DMS 273 treated with DMSO at 0.1 percent for 48 hours (cell line): ENCODE measurements at regions not wholly inside any gene's neighbourhood (a gene's known extent, or its start where the extent isn't known, plus 50 kb on each side); places are given as distances from the start of the nearest gene placed in this dataset.
"Not testable (repeated sequence)": the region's sequence is repeated elsewhere in the genome, so short reads cannot be mapped to it uniquely, and the experiment has no call there.

Source experiments
- DNase-seq: peaks from one replicate; lab custom pipeline; 2025; lab: John Stamatoyannopoulos, UW

DNA sequence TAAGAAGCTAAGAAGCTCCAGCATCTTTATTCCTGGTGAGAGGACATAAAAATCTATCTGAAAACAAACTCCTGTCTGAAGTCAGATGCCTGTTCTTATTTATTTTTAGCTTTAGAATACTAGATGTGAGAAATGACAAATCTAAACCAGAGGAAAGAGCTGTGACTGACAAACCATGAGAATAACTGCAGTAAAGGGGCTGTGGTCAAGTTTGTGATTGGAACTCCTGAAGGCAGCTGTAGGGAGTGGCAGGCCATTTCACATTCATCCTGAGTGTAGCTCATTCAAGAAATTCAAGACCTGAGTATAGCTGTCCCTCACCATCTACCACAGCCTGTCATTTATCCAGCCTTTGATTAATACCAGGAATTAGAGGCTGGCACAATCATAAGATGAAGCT lies 718.8 kb downstream of the BRINP1 start:
- no peak for DNase-seq

DNA sequence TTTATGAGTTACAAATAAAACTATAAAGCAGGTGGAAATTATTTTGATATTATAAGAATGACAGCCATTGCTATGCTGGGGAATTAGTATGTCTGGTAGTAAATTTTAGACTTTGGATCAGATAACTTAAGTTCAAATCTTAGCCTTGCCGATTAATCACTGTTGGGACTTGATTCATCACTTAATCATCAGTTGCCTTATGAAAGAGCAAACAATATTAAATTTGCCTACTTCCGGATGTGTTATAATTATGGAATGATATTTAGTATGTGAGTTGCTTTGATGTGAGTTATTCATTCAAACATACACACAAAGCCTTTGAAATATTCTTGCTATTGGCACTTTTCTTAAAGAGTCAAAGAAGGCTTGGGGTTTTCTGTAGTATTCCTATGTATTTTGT lies 717.7 kb downstream of the BRINP1 start:
- no peak for DNase-seq

DNA sequence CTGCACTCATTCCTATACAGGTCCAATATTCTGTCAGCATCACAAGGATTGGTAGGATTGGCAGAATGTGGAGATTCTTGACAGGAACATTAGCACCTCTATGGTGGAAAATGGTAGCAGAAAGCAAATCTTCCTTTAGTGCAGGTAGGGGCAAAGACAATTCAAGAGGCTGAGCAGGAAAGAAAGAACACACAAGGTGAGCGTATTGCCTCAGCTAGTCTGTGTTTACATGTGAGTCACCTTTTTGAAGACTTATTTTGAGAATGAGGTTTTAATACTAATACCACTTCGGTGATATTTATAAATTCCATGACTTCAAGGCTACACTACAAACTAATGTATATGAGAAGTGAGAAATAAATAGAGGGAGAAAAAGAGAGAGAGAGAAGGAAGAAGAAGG lies 717.0 kb downstream of the BRINP1 start:
- no peak for DNase-seq

DNA sequence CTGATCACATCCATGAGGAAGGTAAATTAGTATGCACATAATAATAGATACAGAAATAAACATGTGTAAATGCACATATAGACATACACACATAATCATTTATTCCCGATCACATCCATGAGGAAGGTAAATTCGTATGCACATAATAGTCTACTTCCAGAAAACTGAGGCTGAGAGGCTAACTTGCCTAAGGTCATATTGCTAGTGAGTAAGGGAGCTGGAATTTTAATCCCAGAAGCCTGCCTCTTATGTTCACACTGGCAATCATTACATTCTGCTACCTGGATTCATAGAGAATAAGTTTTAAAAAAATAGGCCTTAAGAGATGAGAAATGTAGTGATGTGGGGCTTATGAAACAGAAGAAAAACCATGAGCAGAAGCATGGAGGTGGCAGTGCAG lies 716.3 kb downstream of the BRINP1 start:
- DNase-seq, result no peak

DNA sequence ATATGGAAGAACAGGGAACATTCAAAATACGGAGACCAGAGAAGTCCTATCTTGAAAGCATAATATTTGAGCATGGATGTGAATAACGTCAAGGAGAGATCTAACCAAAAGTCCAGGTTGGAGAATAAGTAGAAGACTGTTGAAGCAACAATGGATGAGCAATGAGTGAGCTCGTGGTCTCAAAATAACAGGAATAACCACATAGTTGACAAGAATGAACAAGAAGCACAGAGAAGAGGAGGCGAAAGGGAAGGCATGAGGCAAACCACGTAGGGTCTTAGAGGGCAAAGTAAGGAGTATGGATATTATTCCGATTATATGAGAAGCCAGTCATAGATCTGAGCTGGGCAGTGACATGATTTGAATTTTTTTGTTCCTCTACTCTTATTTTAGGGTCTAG lies 710.2 kb downstream of the BRINP1 start:
- DNase-seq, result no peak

DNA sequence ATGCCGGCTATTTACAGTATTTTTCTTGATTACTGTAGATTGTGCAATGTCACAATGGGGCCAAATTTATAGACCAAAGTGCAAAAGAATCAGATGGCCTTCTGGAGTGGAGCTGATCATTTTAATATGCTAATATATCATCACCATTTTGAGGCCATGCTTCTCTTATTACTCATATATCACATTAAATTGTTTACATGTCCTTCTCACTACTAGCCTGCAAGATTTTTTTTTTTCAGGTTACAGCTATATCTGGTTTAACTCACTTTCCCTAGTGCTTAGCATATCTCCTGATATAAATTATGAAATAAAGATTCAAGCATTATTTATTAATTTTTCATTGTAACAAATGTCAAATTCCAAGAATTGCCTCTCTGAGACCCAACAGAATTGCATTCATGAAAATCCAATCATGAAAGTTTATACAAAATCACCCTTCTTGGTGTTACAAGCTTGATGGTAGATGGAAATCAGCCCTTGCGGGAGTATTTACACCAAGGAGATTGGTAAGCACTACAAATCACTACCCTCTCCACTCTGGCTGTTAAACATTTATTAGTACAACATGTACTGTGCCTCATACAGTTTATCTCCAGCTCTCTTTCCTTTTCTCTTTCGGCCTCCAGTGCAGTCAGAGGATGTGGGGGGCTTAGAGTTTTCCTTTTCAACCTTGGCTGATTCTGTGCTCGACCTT lies 703.9 kb downstream of the BRINP1 start:
- no peak for DNase-seq

DNA sequence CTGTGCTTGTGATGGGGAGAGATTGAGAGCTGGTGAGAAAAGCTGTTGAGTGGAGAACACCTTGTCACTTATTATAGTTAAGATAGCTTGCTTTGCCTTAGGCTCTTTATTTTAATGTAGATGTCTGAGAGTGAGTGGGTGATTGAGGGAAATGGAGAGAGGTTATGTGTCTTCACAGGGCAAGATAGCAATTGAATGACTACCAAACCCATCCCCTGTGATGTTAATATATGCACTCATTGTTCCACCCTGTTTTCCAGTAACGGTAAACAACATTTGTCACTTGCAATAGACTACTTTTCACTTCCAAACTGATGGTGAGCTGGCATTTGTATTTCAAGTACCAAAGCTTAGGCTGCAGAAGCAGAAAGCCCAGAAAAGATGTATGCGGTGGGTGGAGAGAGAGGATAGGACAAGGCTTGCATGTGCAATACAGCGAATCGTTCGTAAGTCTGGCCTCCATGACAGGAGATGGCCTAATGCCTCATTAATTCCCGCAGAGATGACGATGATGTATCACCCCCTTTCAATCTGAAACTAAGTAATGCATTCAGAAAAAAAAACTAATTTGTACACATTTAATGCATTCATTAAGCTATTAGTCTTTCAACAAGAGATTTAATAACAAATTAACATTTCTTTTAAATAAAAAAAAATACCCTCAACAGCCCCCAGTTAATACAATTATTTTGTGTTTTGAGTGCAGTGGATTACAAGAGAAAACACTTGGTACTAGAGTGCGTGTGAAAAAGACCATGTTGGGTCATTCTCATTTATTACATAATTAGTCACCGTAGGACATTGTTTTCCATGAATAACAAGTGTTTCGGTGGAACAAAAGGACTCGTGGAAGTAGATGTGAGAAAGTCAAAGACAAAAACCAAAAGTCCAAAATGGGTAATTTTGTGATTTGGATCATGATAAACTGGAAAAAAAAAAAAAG lies 699.0 kb downstream of the BRINP1 start:
- no peak for DNase-seq

DNA sequence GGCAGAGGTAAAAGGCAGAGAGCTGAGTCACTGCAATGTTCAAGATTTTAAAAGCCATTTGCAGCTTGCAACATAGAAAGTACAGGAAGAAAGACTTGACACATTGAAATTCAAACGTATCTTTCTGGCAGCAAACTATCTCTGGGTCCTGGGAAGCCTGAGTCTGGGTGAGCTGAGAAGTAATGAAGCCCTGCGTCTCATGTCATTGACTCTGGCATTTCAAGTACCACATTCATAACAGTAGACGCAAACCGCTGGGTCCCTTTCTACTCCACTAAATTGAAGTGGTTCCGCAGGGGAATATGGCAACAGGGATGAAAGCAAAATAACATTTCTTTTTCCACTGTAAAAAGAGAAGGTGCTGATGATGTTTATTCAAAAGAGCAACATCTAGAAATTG lies 694.3 kb downstream of the BRINP1 start:
- no peak for DNase-seq

DNA sequence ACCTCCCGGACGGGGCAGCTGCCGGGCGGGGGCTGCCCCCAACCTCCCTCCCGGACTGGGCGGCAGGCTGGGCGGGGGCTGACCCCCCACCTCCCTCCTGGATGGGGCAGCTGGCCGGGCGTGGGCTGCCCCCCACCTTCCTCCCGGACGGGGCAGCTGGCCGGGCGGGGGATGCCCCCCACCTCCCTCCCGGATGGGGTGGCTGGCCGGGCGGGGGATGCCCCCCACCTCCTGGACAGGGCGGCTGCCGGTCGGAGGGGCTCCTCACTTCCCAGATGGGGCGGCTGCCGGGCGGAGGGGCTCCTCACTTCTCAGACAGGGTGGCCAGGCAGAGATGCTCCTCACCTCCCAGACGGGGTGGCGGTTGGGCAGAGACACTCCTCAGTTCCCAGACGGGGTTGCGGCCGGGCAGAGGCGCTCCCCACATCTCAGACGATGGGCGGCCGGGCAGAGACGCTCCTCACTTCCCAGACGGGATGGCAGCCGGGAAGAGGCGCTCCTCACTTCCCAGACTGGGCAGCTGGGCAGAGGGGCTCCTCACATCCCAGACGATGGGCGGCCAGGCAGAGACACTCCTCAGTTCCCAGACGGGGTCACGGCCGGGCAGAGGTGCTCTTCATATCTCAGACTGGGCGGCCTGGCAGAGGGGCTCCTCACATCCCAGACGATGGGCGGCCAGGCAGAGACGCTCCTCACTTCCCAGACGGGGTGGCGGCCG lies 691.1 kb downstream of the BRINP1 start:
- not testable (repeated sequence) for DNase-seq

DNA sequence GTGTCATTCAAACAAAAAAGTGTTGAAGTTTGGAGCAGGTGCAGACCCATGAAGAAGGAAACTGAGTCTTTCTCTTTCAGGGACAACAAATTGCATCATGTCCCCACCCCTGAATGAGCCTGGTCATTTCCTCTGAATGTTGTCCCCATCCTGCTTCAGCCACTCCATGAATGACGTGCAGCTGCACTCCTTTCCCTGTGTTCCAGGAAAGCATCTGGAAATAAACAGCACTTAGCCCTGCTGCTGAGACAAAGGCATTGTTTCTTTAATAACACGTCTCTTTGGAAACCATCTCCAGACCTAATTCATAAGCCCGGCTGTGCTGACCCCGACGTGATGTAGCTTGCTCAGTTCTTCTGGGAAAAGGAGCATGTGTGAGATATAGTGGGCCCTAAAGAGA lies 682.3 kb downstream of the BRINP1 start:
- no peak for DNase-seq

DNA sequence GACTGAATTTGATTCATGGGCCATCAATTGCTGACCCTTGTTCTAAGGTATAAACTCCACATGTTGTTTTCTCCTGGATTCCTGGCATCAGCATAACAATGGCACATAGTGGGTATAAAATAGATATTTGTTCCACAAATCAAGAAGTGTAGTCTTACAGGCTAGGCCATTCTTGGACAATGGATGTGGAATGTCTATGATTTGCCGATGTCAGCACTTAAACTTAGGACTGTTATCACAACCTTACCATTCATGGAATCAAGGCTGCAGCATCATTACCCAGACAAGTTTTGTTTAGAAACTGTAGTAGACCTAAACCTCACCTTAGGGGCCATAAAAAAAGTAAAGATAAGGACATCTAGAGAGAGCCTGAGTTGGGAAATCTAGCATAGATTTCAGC lies 680.0 kb downstream of the BRINP1 start:
- DNase-seq, result no peak

DNA sequence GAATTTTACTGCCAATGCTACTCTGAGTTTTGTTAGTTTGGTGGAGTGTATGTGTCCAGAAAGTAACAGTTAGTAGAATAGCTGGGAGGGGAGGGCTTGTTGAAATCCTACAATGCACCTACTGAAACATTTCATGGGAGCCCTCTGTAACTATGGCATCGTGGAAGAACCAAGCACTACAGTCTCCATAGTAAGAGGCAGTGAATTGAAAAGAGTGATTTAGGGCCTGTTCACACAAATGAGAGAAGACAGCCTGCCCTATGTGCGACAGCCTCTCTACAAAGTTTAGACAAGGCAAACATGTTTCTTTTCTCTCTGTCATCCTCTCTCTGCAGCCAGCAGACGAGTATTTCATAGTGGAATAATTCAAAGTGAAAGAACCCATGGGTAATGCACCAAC lies 676.6 kb downstream of the BRINP1 start:
- DNase-seq, result no peak

DNA sequence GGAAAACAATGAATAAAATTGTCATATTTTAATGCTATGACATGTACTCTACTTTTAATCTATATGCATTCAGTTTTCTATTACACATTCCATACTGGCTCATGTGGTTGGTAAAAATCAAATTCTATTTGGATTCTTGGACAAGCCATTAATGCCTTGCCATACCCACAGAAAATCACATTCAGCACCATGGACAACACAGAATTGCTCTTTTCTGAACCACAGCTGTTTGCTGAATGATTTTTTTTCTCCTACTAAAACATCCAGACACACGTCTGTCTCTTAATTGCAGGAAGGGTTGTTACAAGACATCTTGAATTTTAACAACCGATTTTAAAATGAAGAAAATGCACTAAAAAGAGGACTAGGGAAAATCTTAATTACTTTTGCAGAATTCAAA lies 675.6 kb downstream of the BRINP1 start:
- no peak for DNase-seq

DNA sequence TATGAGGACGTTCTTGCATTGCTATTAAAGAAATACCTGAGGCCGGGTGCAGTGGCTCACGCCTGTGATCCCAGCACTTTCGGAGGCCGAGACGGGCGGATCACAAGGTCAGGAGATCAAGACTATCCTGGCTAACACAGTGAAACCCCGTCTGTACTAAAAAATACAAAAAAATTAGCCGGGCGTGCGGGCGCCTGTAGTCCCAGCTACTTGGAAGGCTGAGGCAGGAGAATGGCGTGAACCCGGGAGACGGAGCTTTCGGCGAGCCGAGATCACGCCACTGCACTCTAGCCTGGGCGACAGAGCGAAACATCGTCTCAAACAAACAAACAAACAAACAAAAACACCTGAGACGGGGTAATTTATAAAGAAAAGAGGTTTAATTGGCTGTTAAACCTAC lies 674.0 kb downstream of the BRINP1 start:
- DNase-seq, result not testable (repeated sequence)

DNA sequence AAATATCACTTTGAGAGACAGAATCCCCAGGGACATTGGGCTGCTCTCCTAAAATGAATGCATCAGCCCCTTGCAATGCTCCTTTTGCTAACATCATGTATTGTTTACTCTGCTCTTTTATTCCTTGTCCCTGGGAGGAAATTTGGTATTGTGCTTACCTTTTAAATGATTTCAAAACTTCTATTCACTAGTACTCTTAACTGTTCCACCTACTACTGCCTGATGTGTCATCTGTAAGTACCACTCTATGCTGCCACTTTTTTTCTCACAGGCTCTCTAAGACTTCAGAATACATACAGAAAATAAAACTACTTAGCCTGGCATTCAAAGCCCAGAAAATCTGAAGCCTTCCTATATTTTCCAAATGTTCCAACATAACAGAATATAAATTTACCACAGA lies 667.2 kb downstream of the BRINP1 start:
- no peak for DNase-seq

DNA sequence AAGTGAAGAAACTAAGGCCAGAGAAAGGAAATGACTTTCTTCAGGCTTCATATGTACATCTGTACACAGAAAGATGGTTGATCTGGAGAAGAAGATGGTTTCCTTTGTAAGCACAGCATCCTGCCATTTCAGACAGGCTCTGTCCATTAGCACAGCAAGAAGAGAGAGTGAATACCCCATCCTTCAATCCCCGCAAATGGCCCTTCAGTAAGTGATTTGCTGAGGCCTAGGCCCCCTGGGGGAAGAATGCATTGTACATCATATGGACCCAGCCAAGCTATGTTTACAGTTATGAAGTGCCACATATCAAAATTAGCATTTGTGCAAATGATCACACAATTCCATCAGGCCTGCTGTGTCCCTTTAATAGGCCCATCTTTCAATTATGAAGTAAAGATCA lies 657.4 kb downstream of the BRINP1 start:
- no peak for DNase-seq

DNA sequence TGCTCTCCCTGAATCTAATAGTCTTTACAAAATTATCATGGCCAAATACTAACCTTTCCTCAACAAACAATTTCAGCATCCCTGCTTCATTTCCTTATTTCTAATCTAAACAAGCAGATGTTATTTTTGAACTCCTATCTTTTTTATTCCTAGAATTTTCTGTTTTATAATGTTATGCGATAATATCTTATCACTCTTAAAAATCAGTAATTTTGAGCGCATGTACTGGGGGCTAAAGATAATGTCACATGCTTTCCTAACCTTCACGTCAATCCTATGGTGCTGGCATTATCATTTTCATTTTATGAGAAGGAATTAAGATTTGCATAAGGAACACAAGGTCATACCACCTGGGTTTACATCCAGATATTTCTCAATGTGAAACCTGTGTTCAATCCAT lies 648.0 kb downstream of the BRINP1 start:
- DNase-seq, result no peak

DNA sequence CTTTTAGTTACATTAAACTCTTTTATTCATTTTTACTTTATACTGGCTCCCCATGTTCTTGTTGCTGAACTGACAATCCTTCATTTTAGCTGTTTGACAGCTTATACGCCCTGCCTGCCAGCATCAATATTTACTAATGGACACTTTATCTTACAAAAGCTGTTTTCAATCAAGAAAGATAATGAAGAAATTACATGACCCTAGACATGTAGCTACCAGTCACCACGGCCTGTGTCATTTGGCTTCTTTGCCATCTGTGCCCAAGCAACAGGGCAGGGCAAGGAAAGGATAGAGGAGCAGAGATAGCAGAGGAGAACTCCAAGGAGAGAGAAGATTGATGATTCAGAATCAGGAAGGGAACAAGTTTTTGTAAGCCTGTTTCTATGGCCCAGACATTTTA lies 647.3 kb downstream of the BRINP1 start:
- no peak for DNase-seq

DNA sequence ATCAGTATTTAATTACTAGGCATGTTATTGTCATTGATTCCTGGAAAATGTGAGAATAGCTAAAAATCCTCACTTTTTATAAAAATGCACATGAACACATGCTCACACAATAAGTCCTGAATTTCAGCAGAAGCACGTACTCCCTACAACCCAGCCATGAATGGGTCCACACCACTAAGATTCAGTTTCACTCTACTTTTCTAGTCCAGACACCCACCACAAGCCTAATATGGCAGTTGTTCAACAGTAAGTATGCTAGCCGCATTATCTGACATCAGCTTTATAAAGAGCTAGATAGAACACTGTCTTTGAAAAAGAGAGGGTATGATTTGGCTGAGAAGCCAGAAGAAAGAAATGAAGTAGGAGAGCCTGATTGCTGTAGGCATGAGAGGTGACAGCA lies 639.3 kb downstream of the BRINP1 start:
- DNase-seq, result no peak

DNA sequence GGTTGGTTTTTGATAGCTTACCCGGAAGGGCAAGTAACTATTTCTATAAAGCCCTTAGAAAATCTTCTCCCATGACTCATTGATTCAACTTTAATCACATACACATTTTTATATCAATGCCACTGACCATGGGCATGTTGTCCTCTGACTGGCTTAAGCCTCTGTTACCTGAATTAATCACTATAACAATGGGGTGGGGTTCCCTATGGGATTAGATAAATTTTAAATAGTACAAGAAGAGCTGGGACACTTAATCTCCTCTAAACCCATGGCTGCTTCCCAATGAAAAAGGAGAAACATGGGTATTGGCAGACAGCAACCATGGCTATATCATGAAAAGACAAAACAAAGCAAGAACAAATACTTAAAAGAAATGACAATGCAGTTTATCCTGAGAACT lies 636.2 kb downstream of the BRINP1 start:
- no peak for DNase-seq

DNA sequence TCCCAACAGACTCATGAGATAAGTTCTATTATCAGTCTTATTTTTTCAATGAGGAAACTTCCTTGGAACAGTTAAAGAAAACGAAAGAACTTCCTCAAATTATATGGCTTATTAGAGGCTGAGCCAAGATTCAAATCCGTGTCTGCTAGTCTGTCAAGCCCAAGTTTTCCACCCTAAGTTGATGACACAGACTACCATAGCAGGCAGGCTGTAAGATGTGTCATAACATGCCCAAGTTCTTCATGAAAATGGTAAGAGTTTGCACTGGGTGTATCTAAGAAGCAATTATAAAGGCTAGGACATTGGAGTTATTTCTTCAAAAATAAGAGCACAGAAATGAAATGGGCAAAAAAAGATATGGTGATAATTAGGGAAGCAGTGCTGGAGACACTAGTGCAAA lies 634.5 kb downstream of the BRINP1 start:
- DNase-seq, result no peak

DNA sequence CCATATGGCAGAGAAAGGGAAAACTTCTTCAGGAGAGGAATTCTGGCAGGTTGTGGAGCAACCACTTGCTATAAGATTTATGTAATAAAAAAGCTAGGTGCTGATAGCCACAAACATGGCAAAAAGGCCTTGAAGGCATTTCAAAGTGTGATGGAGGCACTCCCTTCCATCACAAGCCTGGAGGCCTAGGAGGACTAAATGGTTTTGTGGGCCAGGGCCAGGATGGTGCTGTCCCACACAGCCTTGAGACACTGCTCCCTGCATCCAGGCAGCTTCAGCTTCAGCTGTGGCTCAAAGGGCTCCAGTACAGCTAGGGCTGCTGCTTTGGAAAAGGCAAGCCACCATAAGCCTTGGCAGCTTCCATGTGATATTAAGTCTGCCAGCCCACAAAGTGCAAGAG lies 632.8 kb downstream of the BRINP1 start:
- DNase-seq, result no peak
